ENCODE measurements at regions not wholly inside any gene's neighbourhood (a gene's known extent, or its start where the extent isn't known, plus 50 kb on each side); places are given as distances from the start of the nearest gene placed in this dataset.
"Not testable (repeated sequence)": the region's sequence is repeated elsewhere in the genome, so short reads cannot be mapped to it uniquely, and the experiment has no call there.

- in situ Hi-C loops (cut with HindIII; ENCODE audit: low pct_ligation_motif_present, low sequenced_read_pairs), result no loop called here
- no peak for DNase-seq
- Histone ChIP-seq H3K27me3 (replicated peaks) (no peaks in the 10 kb centered on the region), H3K4me3 (ENCODE audit: low read depth, low read length) (no peak overlapping the region), H3K36me3 (replicated peaks) (no peaks in the 10 kb centered on the region), H3K27ac (no peak overlapping the region)
- TF ChIP-seq CTCF (IDR thresholded peaks at IDR 0.05; ENCODE audit: low read depth, low read length, missing control alignments), result no peak
Measured at GRCh38 chr4:117014236-117014635, 71.1 kb downstream of the TRAM1L1 start.

GRCh38 chr4:117010671-117011070, 74.7 kb downstream of the TRAM1L1 start:
- Histone ChIP-seq H3K36me3 (replicated peaks) (no peaks in the 10 kb centered on the region), H3K4me3 (ENCODE audit: low read depth, low read length) (no peak overlapping the region), H3K27me3 (replicated peaks) (no peaks in the 10 kb centered on the region), H3K27ac (no peak overlapping the region)
- in situ Hi-C loops (cut with HindIII; ENCODE audit: low pct_ligation_motif_present, low sequenced_read_pairs), result no loop called here
- no peak for DNase-seq
- no peak for TF ChIP-seq CTCF (IDR thresholded peaks at IDR 0.05; ENCODE audit: low read depth, low read length, missing control alignments)

- in situ Hi-C loops (cut with HindIII; ENCODE audit: low pct_ligation_motif_present, low sequenced_read_pairs), result no loop called here
- TF ChIP-seq CTCF (IDR thresholded peaks at IDR 0.05; ENCODE audit: low read depth, low read length, missing control alignments), result no peak
- no peak for DNase-seq
- H3K36me3 ChIP-seq (replicated peaks), result no peaks in the 10 kb centered on the region
- no peaks in the 10 kb centered on the region for H3K27me3 ChIP-seq (replicated peaks)
- no peak overlapping the region for H3K27ac ChIP-seq
- H3K4me3 ChIP-seq (ENCODE audit: low read depth, low read length), result no peak overlapping the region
Measured at GRCh38 chr4:117001077-117001476, 84.3 kb downstream of the TRAM1L1 start.

- Histone ChIP-seq H3K36me3 (replicated peaks) (no peaks in the 10 kb centered on the region), H3K4me3 (ENCODE audit: low read depth, low read length) (no peak overlapping the region), H3K27ac (no peak overlapping the region), H3K27me3 (replicated peaks) (no peaks in the 10 kb centered on the region)
- in situ Hi-C loops (cut with HindIII; ENCODE audit: low pct_ligation_motif_present, low sequenced_read_pairs), result no loop called here
- no peak for TF ChIP-seq CTCF (IDR thresholded peaks at IDR 0.05; ENCODE audit: low read depth, low read length, missing control alignments)
- no peak for DNase-seq
Measured at GRCh38 chr4:116982656-116983055, 102.7 kb downstream of the TRAM1L1 start.

- H3K27ac ChIP-seq; DNase-seq; H3K27me3 ChIP-seq (replicated peaks); H3K36me3 ChIP-seq (replicated peaks); in situ Hi-C loops (cut with HindIII; ENCODE audit: low pct_ligation_motif_present, low sequenced_read_pairs); H3K4me3 ChIP-seq (ENCODE audit: low read depth, low read length): not testable (repeated sequence)
Measured at GRCh38 chr4:116980436-116980835, 104.9 kb downstream of the TRAM1L1 start.

- Histone ChIP-seq H3K27ac (no peak overlapping the region), H3K36me3 (replicated peaks) (no peaks in the 10 kb centered on the region), H3K4me3 (ENCODE audit: low read depth, low read length) (no peak overlapping the region), H3K27me3 (replicated peaks) (no peaks in the 10 kb centered on the region)
- TF ChIP-seq CTCF (IDR thresholded peaks at IDR 0.05; ENCODE audit: low read depth, low read length, missing control alignments), result no peak
- in situ Hi-C loops (cut with HindIII; ENCODE audit: low pct_ligation_motif_present, low sequenced_read_pairs), result no loop called here
- no peak for DNase-seq
Measured at GRCh38 chr4:116959045-116959444, 126.3 kb downstream of the TRAM1L1 start.

Data from brain microvascular endothelial cell (primary cell).